ENCODE measurements at regions not wholly inside any gene's neighbourhood (a gene's known extent, or its start where the extent isn't known, plus 50 kb on each side); places are given as distances from the start of the nearest gene placed in this dataset.

DNA sequence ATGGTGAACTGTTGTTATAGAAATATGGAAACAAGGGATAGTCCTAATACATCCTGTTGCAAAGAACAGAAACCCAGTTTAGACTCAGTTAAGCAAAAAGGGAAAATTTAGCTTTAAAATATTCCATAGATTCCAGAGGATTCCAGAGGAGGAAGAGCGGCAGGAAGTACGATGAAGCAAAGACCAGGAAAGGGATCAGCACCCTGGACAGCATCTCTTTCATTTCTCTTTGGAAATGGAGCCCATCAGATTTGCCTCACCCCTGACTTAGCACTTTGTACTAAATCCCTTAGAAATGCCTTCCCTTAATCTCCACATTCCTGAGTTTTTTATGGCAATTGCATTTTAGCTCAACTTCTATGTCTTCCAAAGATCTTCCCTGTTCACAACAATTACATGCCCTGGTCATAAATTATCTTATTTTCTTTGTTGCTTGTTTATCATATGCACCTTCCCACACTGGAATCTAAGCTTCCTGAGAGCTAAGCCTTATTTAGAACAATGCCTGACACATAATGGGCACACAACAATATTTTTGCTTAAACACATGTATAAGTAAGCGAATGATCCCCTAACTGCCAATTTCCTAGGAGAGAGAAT lies 150.0 kb upstream of the RBFOX1 start:
- TF ChIP-seq, protein P1, sequence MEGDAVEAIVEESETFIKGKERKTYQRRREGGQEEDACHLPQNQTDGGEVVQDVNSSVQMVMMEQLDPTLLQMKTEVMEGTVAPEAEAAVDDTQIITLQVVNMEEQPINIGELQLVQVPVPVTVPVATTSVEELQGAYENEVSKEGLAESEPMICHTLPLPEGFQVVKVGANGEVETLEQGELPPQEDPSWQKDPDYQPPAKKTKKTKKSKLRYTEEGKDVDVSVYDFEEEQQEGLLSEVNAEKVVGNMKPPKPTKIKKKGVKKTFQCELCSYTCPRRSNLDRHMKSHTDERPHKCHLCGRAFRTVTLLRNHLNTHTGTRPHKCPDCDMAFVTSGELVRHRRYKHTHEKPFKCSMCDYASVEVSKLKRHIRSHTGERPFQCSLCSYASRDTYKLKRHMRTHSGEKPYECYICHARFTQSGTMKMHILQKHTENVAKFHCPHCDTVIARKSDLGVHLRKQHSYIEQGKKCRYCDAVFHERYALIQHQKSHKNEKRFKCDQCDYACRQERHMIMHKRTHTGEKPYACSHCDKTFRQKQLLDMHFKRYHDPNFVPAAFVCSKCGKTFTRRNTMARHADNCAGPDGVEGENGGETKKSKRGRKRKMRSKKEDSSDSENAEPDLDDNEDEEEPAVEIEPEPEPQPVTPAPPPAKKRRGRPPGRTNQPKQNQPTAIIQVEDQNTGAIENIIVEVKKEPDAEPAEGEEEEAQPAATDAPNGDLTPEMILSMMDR (IDR thresholded peaks at IDR 0.05) = no peak
- TF ChIP-seq POLR2AphosphoS5 (IDR thresholded peaks at IDR 0.05) = no peak
- no peak for TF ChIP-seq EP300 (IDR thresholded peaks at IDR 0.05)
